Heart left ventricle (tissue), 16 donors: ENCODE measurements at regions not wholly inside any gene's neighbourhood (a gene's known extent, or its start where the extent isn't known, plus 50 kb on each side); places are given as distances from the start of the nearest gene placed in this dataset.

Experiments
- ATAC-seq, 4 donors: fragments of 200-7000 bp; cut with Tn5 transposase; one replicate each; pipeline ENCODE4 v1.9.1; 2020 to 2022; ENCODE audit warnings: moderate library complexity in 4 of 4, mild to moderate bottlenecking in 3 of 4, moderate number of reproducible peaks in 1 of 4
- DNase-seq, 5 donors: peaks; one replicate each; pipeline ENCODE4 v3.0.0-alpha.2; 2020
- H3K27ac ChIP-seq, 12 donors: fragments of 200-600 bp; sonication (generic) in 4 of 12; one replicate each; pipeline versions ENCODE4 v1.5.0 to v1.8.0; 2016 to 2022; ENCODE audit warnings: mild to moderate bottlenecking in 2 of 12
- H3K27me3 ChIP-seq, 9 donors: fragments of 200-600 bp; sonication (generic) in 2 of 9; one replicate each; pipeline versions ENCODE4 v1.5.1 to v1.8.0; 2016 to 2022; ENCODE audit warnings: mild to moderate bottlenecking in 3 of 9
- H3K36me3 ChIP-seq, 9 donors: fragments of 200-600 bp; sonication (generic) in 2 of 9; one replicate each; pipeline versions ENCODE4 v1.5.0 to v1.8.0; 2018 to 2022; ENCODE audit warnings: mild to moderate bottlenecking in 2 of 9
- H3K4me1 ChIP-seq, 12 donors: fragments of 200-600 bp; sonication (generic) in 4 of 12; one replicate each; pipeline versions ENCODE4 v1.5.0 to v1.8.0; 2016 to 2022; ENCODE audit warnings: mild to moderate bottlenecking in 3 of 12
- H3K4me3 ChIP-seq, 12 donors: fragments of 200-600 bp; sonication (generic) in 4 of 12; one replicate each; pipeline versions ENCODE4 v1.5.0 to v1.8.0; 2017 to 2022; ENCODE audit warnings: mild to moderate bottlenecking in 9 of 12, moderate library complexity in 4 of 12
- H3K9me3 ChIP-seq, 12 donors: fragments of 200-600 bp; sonication (generic) in 4 of 12; one replicate each; pipeline versions ENCODE4 v1.5.0 to v1.8.0; 2016 to 2022; ENCODE audit warnings: mild to moderate bottlenecking in 1 of 12
- CTCF ChIP-seq, 12 donors: fragments of 200-600 bp; sonication (generic) in 4 of 12; IDR thresholded peaks; one replicate each; pipeline versions ENCODE4 v1.5.0 to v1.8.0; 2018 to 2022; ENCODE audit warnings: antibody characterized with exemption in 12 of 12, mild to moderate bottlenecking in 5 of 12
- POLR2A ChIP-seq, 2 donors: fragments of 450-650 bp; IDR thresholded peaks; one replicate each; pipeline ENCODE4 v1.6.1; 2017; ENCODE audit warnings: antibody characterized with exemption in 2 of 2, mild to moderate bottlenecking in 2 of 2, moderate library complexity in 2 of 2
- WGBS, 4 donors: extraction: QIAGEN DNeasy Blood & Tissue Kit in 2 of 4; methylation state at CpG; one replicate each; pipeline versions ENCODE4 v1.1.5 to v1.1.7; 2013 to 2018; 5-methylcytosine and 5-hydroxymethylcytosine counted together
- intact Hi-C, 10 donors: fragments of 100-400 bp; cut with DNase I; formaldehyde crosslinking; loops; one replicate each; pipeline versions ENCODE4 v1.11.1 to v1.14.2; 2022
- donor health status: ischemic (EF 13 %, LVEDD 7.1; RV severe dilation, severe dysfunction).
- donor health status: healthy with polysubstance abuse.
- donor health status: DM: no; HTN: yes; CAD: no.
- donor health status: DM: no; HTN: no; CAD: no.
- donor health status: ischemic (EF 25% LVEDD 6.9; RV normal size, moderate dysfunction).
- donor health status: ischemic (EF 25% LVEDD 5.7; RV mildly dilated, moderate dysfunction).
- donor health status: healthy.
- donor health status: DM: yes; HTN: yes; CAD: no.
- donor health status: ischemic (EF 35%, LVEDD 5.7; RV mildly dilated, moderate dysfunction).
- donor health status: nonischemic (EF 11% LVEDD 7.7; RV severe dilation, severe dysfunction).
- donor health status: DM: yes; HTN: yes; CAD: no.
- donor health status: PGD.
- donor health status: ischemic (EF 29% LVEDD 5.4; RV normal size, mild dysfunction).
- donor health status: nonischemic (EF 23%, LVEDD 6.1; RV moderate dilation, normal function).

GRCh38 chr16:77117707-77118106, 73.3 kb upstream of the MON1B start:
- Histone ChIP-seq H3K9me3 (no peaks in the 10 kb centered on the region), H3K4me3 (no peak overlapping the region), H3K27me3 (no peaks in the 10 kb centered on the region), H3K4me1 (peaks cover 0 to 7% (median 0%) of the 10 kb centered on the region in 12 donors), H3K36me3 (no peaks in the 10 kb centered on the region), H3K27ac (no peak overlapping the region)
- no peak for ATAC-seq
- intact Hi-C loops: no loop called here
- no peak for TF ChIP-seq POLR2A (IDR thresholded peaks at IDR 0.05)
- no peak for TF ChIP-seq CTCF (IDR thresholded peaks at IDR 0.05)
- no peak for DNase-seq
- WGBS, 4 donors: 36 to 49% (median 41%) methylated on average over 3 of the region's 3 CpGs

- H3K4me3 ChIP-seq: no peak overlapping the region
- no peak for TF ChIP-seq CTCF (IDR thresholded peaks at IDR 0.05)
- no peak for TF ChIP-seq POLR2A (IDR thresholded peaks at IDR 0.05)
- H3K9me3 ChIP-seq: peaks cover 0 to 17% (median 0%) of the 10 kb centered on the region in 12 donors
- no peak for DNase-seq
- intact Hi-C loops: no loop called here
- H3K27me3 ChIP-seq: no peaks in the 10 kb centered on the region
- H3K27ac ChIP-seq: no peak overlapping the region
- ATAC-seq: no peak
- no peaks in the 10 kb centered on the region for H3K4me1 ChIP-seq
- H3K36me3 ChIP-seq: no peaks in the 10 kb centered on the region
- WGBS, 4 donors: 30 to 33% (median 31%) methylated on average over 2 of the region's 2 CpGs
These were observed 59.6 kb upstream of the MON1B start for GRCh38 chr16:77131398-77131797.

- no peak overlapping the region for H3K4me3 ChIP-seq
- TF ChIP-seq POLR2A (IDR thresholded peaks at IDR 0.05): no peak
- TF ChIP-seq CTCF (IDR thresholded peaks at IDR 0.05): no peak
- no peaks in the 10 kb centered on the region for H3K4me1 ChIP-seq
- WGBS, 4 donors: 27 to 44% (median 31%) methylated on average over 2 to 3 of the region's 3 CpGs
- no peaks in the 10 kb centered on the region for H3K36me3 ChIP-seq
- H3K9me3 ChIP-seq: peaks cover 0 to 16% (median 0%) of the 10 kb centered on the region in 12 donors
- no peaks in the 10 kb centered on the region for H3K27me3 ChIP-seq
- intact Hi-C loops: no loop called here
- ATAC-seq (no peak), DNase-seq (no peak)
- no peak overlapping the region for H3K27ac ChIP-seq
These were observed 58.9 kb upstream of the MON1B start for GRCh38 chr16:77132051-77132618.

GRCh38 chr16:77133706-77134105, 57.3 kb upstream of the MON1B start:
- no peak for TF ChIP-seq CTCF (IDR thresholded peaks at IDR 0.05)
- no peak for TF ChIP-seq POLR2A (IDR thresholded peaks at IDR 0.05)
- Histone ChIP-seq H3K9me3 (no peaks in the 10 kb centered on the region), H3K27me3 (no peaks in the 10 kb centered on the region), H3K4me3 (no peak overlapping the region), H3K27ac (no peak overlapping the region), H3K4me1 (no peaks in the 10 kb centered on the region), H3K36me3 (no peaks in the 10 kb centered on the region)
- ATAC-seq (no peak), DNase-seq (no peak)
- intact Hi-C loops: no loop called here
- 61 to 74% (median 68%) methylated on average over 4 of the region's 4 CpGs for WGBS, 4 donors
